Hepatocyte (in vitro differentiated cells): ENCODE measurements at regions not wholly inside any gene's neighbourhood (a gene's known extent, or its start where the extent isn't known, plus 50 kb on each side); places are given as distances from the start of the nearest gene placed in this dataset.
"Not testable (repeated sequence)": the region's sequence is repeated elsewhere in the genome, so short reads cannot be mapped to it uniquely, and the experiment has no call there.

Experiments
- DNase-seq: peaks from one replicate; pipeline ENCODE4 v3.0.0-alpha.2; 2016; ENCODE audit warnings: low spot score
- H2AFZ ChIP-seq: fragments of 200-600 bp; sonication (generic); 2 replicates; pipeline ENCODE4 v1.6.0; 2016; ENCODE audit warnings: antibody characterized with exemption, mild to moderate bottlenecking
- H3K27ac ChIP-seq: fragments of 200-600 bp; sonication (generic); 2 replicates; pipeline ENCODE4 v1.5.1; 2016; ENCODE audit warnings: mild to moderate bottlenecking
- H3K27me3 ChIP-seq: fragments of 200-600 bp; sonication (generic); 2 replicates; pipeline ENCODE4 v1.6.1; 2016
- H3K36me3 ChIP-seq: fragments of 200-600 bp; sonication (generic); replicated peaks from 2 replicates; pipeline ENCODE4 v1.5.1; 2016; ENCODE audit warnings: low read depth; ENCODE audit not compliant: insufficient read depth
- H3K4me1 ChIP-seq: fragments of 200-600 bp; sonication (generic); 2 replicates; pipeline ENCODE4 v1.5.1; 2016; ENCODE audit warnings: mild to moderate bottlenecking, moderate library complexity; ENCODE audit not compliant: insufficient read depth
- H3K4me2 ChIP-seq: fragments of 200-600 bp; sonication (generic); 2 replicates; pipeline ENCODE4 v1.6.0; 2016
- H3K4me3 ChIP-seq: fragments of 200-600 bp; sonication (generic); 2 replicates; pipeline ENCODE4 v1.5.1; 2016; ENCODE audit warnings: mild to moderate bottlenecking
- H3K79me2 ChIP-seq: fragments of 200-600 bp; sonication (generic); 2 replicates; pipeline ENCODE4 v1.6.0; 2017; ENCODE audit warnings: mild to moderate bottlenecking
- H3K9me2 ChIP-seq: fragments of 200-600 bp; sonication (generic); replicated peaks from 2 replicates; pipeline ENCODE4 v1.6.0; 2017; ENCODE audit warnings: mild to moderate bottlenecking; ENCODE audit not compliant: insufficient read depth
- H3K9me3 ChIP-seq: fragments of 200-600 bp; sonication (generic); 2 replicates; pipeline ENCODE4 v1.5.1; 2016; ENCODE audit warnings: low read depth, mild to moderate bottlenecking
- H4K20me1 ChIP-seq: fragments of 200-600 bp; sonication (generic); 2 replicates; pipeline ENCODE4 v1.6.0; 2016; ENCODE audit warnings: mild to moderate bottlenecking; ENCODE audit not compliant: insufficient read depth, poor library complexity, severe bottlenecking
- CTCF ChIP-seq: fragments of 200-600 bp; sonication (generic); IDR thresholded peaks from 2 replicates; pipeline ENCODE4 v1.5.1; 2016; ENCODE audit warnings: antibody characterized with exemption, mild to moderate bottlenecking; ENCODE audit not compliant: poor library complexity
- EZH2 ChIP-seq: fragments of 200-600 bp; sonication (generic); IDR thresholded peaks from 2 replicates; pipeline ENCODE4 v1.6.1; 2016; ENCODE audit warnings: antibody characterized with exemption, mild to moderate bottlenecking, borderline replicate concordance
- EZH2phosphoT487 ChIP-seq: fragments of 200-600 bp; sonication (generic); IDR thresholded peaks from one replicate; pipeline ENCODE4 v1.6.1; 2018; ENCODE audit warnings: antibody characterized with exemption, mild to moderate bottlenecking, low read depth, moderate library complexity; ENCODE audit not compliant: unreplicated experiment, severe bottlenecking
- WGBS: methylation state at CpG from one replicate; pipeline ENCODE4 v1.1.6; 2016; ENCODE audit warnings: low lambda C conversion rate; ENCODE audit errors: missing lambda C conversion rate; 5-methylcytosine and 5-hydroxymethylcytosine counted together

GRCh38 chr9:100731038-100731556 lies 153.2 kb downstream of the CAVIN4 start:
- H3K36me3 ChIP-seq: no peaks in the 10 kb centered on the region
- no peaks in the 10 kb centered on the region for H3K4me1 ChIP-seq
- no peaks in the 10 kb centered on the region for H3K79me2 ChIP-seq
- H3K4me3 ChIP-seq: no peak overlapping the region
- H3K9me2 ChIP-seq: no peaks in the 10 kb centered on the region
- WGBS: 97% methylated on average over 18 of the region's 18 CpGs
- H3K27me3 ChIP-seq: no peaks in the 10 kb centered on the region
- no peak overlapping the region for H3K27ac ChIP-seq
- H2AFZ ChIP-seq: no peak overlapping the region
- no peaks in the 10 kb centered on the region for H4K20me1 ChIP-seq
- no peak for DNase-seq
- no peak overlapping the region for H3K4me2 ChIP-seq
- H3K9me3 ChIP-seq: no peaks in the 10 kb centered on the region
- no peak for TF ChIP-seq CTCF
- TF ChIP-seq EZH2phosphoT487: no peak
- TF ChIP-seq EZH2: no peak

- no peak for DNase-seq
- Histone ChIP-seq H3K27ac (no peak overlapping the region), H3K9me3 (no peaks in the 10 kb centered on the region), H2AFZ (no peak overlapping the region), H3K27me3 (no peaks in the 10 kb centered on the region), H3K79me2 (no peaks in the 10 kb centered on the region), H4K20me1 (no peaks in the 10 kb centered on the region), H3K4me1 (no peaks in the 10 kb centered on the region), H3K36me3 (no peaks in the 10 kb centered on the region), H3K4me2 (no peak overlapping the region), H3K4me3 (no peak overlapping the region), H3K9me2 (no peaks in the 10 kb centered on the region)
- WGBS: 99% methylated on average over 11 of the region's 11 CpGs
- TF ChIP-seq EZH2phosphoT487 (no peak), CTCF (no peak), EZH2 (no peak)
These were observed 153.7 kb downstream of the CAVIN4 start for GRCh38 chr9:100731557-100731956.

- Histone ChIP-seq H3K27me3 (no peaks in the 10 kb centered on the region), H2AFZ (no peak overlapping the region), H3K79me2 (no peaks in the 10 kb centered on the region), H3K9me2 (no peaks in the 10 kb centered on the region), H3K4me2 (no peak overlapping the region), H3K4me3 (no peak overlapping the region), H3K4me1 (no peaks in the 10 kb centered on the region), H3K36me3 (no peaks in the 10 kb centered on the region), H3K9me3 (no peaks in the 10 kb centered on the region), H3K27ac (no peak overlapping the region), H4K20me1 (no peaks in the 10 kb centered on the region)
- no peak for DNase-seq
- WGBS: 63% methylated on average over 2 of the region's 2 CpGs
- no peak for TF ChIP-seq CTCF
- TF ChIP-seq EZH2phosphoT487: no peak
- no peak for TF ChIP-seq EZH2
These were observed 161.3 kb downstream of the CAVIN4 start for GRCh38 chr9:100739208-100739607.

- Histone ChIP-seq H3K4me3 (no peak overlapping the region), H3K9me3 (no peaks in the 10 kb centered on the region), H3K4me2 (no peak overlapping the region), H3K9me2 (no peaks in the 10 kb centered on the region), H3K79me2 (no peaks in the 10 kb centered on the region), H3K27me3 (no peaks in the 10 kb centered on the region), H3K27ac (no peak overlapping the region), H3K36me3 (no peaks in the 10 kb centered on the region), H2AFZ (no peak overlapping the region), H4K20me1 (no peaks in the 10 kb centered on the region), H3K4me1 (no peaks in the 10 kb centered on the region)
- no peak for TF ChIP-seq EZH2phosphoT487
- TF ChIP-seq CTCF: no peak
- TF ChIP-seq EZH2: no peak
- 74% methylated on average over 5 of the region's 5 CpGs for WGBS
- DNase-seq: peak; percentile 28
These were observed 161.8 kb downstream of the CAVIN4 start for GRCh38 chr9:100739666-100740065.

- not testable (repeated sequence) for H2AFZ ChIP-seq, DNase-seq, H3K4me1 ChIP-seq, H3K79me2 ChIP-seq, H3K4me3 ChIP-seq, H3K27me3 ChIP-seq, H4K20me1 ChIP-seq, H3K4me2 ChIP-seq, H3K9me3 ChIP-seq, H3K27ac ChIP-seq, H3K9me2 ChIP-seq, H3K36me3 ChIP-seq
- WGBS: 75% methylated on average over 4 of the region's 4 CpGs
These were observed 171.1 kb downstream of the CAVIN4 start for GRCh38 chr9:100748930-100749329.
